ENCODE measurements at regions not wholly inside any gene's neighbourhood (a gene's known extent, or its start where the extent isn't known, plus 50 kb on each side); places are given as distances from the start of the nearest gene placed in this dataset.

GRCh38 chr7:46989247-46989646 lies 592.7 kb downstream of the TNS3 start:
- no peak for DNase-seq (ENCODE audit: low read depth in 3 of 3)

- no peak for DNase-seq (ENCODE audit: low read depth in 3 of 3)
These were observed 599.0 kb downstream of the TNS3 start for GRCh38 chr7:46982928-46983327.

- DNase-seq (ENCODE audit: low read depth in 3 of 3) = no peak
These were observed 602.5 kb downstream of the TNS3 start for GRCh38 chr7:46979439-46979838.

- no peak for DNase-seq (ENCODE audit: low read depth in 3 of 3)
These were observed 606.4 kb downstream of the TNS3 start for GRCh38 chr7:46975493-46975892.

- no peak for DNase-seq (ENCODE audit: low read depth in 3 of 3)
These were observed 609.7 kb downstream of the TNS3 start for GRCh38 chr7:46972205-46972604.

GRCh38 chr7:46970476-46970875 lies 611.4 kb downstream of the TNS3 start:
- DNase-seq (ENCODE audit: low read depth in 3 of 3) = no peak

GRCh38 chr7:46970131-46970430 lies 611.8 kb downstream of the TNS3 start:
- no peak for DNase-seq (ENCODE audit: low read depth in 3 of 3)

GRCh38 chr7:46969303-46970130 lies 612.4 kb downstream of the TNS3 start:
- DNase-seq (ENCODE audit: low read depth in 3 of 3) = no peak

- DNase-seq (ENCODE audit: low read depth in 3 of 3) = no peak
These were observed 613.9 kb downstream of the TNS3 start for GRCh38 chr7:46968003-46968402.

GRCh38 chr7:46963719-46964118 lies 618.2 kb downstream of the TNS3 start:
- DNase-seq (ENCODE audit: low read depth in 3 of 3) = no peak

GRCh38 chr7:46960970-46961369 lies 620.9 kb downstream of the TNS3 start:
- DNase-seq (ENCODE audit: low read depth in 3 of 3) = no peak

- DNase-seq (ENCODE audit: low read depth in 3 of 3) = no peak
These were observed 624.7 kb downstream of the TNS3 start for GRCh38 chr7:46957195-46957594.

- no peak for DNase-seq (ENCODE audit: low read depth in 3 of 3)
These were observed 626.4 kb downstream of the TNS3 start for GRCh38 chr7:46955531-46955930.

- DNase-seq (ENCODE audit: low read depth in 3 of 3) = no peak
These were observed 627.7 kb downstream of the TNS3 start for GRCh38 chr7:46954181-46954580.

GRCh38 chr7:46953008-46953407 lies 628.9 kb downstream of the TNS3 start:
- no peak for DNase-seq (ENCODE audit: low read depth in 3 of 3)

- no peak for DNase-seq (ENCODE audit: low read depth in 3 of 3)
These were observed 632.5 kb downstream of the TNS3 start for GRCh38 chr7:46949270-46949931.

GRCh38 chr7:46948716-46949115 lies 633.2 kb downstream of the TNS3 start:
- no peak for DNase-seq (ENCODE audit: low read depth in 3 of 3)

GRCh38 chr7:46945328-46945727 lies 636.6 kb downstream of the TNS3 start:
- no peak for DNase-seq (ENCODE audit: low read depth in 3 of 3)

GRCh38 chr7:46943996-46944395 lies 637.9 kb downstream of the TNS3 start:
- no peak for DNase-seq (ENCODE audit: low read depth in 3 of 3)

GRCh38 chr7:46942574-46942973 lies 639.3 kb downstream of the TNS3 start:
- DNase-seq (ENCODE audit: low read depth in 3 of 3) = no peak

GRCh38 chr7:46940178-46940577 lies 641.7 kb downstream of the TNS3 start:
- no peak for DNase-seq (ENCODE audit: low read depth in 3 of 3)

GRCh38 chr7:46939558-46939957 lies 642.4 kb downstream of the TNS3 start:
- no peak for DNase-seq (ENCODE audit: low read depth in 3 of 3)

GRCh38 chr7:46939089-46939488 lies 642.8 kb downstream of the TNS3 start:
- DNase-seq (ENCODE audit: low read depth in 3 of 3) = no peak

- DNase-seq (ENCODE audit: low read depth in 3 of 3) = no peak
These were observed 644.1 kb downstream of the TNS3 start for GRCh38 chr7:46937826-46938225.
